Spleen (tissue), 7 donors: ENCODE measurements at regions not wholly inside any gene's neighbourhood (a gene's known extent, or its start where the extent isn't known, plus 50 kb on each side); places are given as distances from the start of the nearest gene placed in this dataset.

Experiments used
- CTCF ChIP-seq, 11 experiments: fragments of 200-600 bp in 7 of 11; fragments of 450-650 bp in 4 of 11; sonication (generic) in 4 of 11; IDR thresholded peaks in 8 of 11; conservative IDR thresholded peaks in 3 of 11; 1 replicate in 7 of 11; 2 replicates in 4 of 11; pipeline versions ENCODE4 v1.4.0 to v1.8.0; 2016 to 2021; ENCODE audit warnings: antibody characterized with exemption in 11 of 11, inconsistent platforms in 4 of 11, mild to moderate bottlenecking in 1 of 11
- POLR2A ChIP-seq, 3 donors: fragments of 450-650 bp; IDR thresholded peaks; one replicate each; pipeline ENCODE4 v1.5.1; 2017; ENCODE audit warnings: antibody characterized with exemption in 3 of 3, mild to moderate bottlenecking in 1 of 3
- POLR2AphosphoS5 ChIP-seq, 3 donors: sonication (generic); formaldehyde crosslinking; IDR thresholded peaks; one replicate each; pipeline ENCODE4 v1.5.1; 2017; ENCODE audit warnings: antibody characterized with exemption in 3 of 3
- donor health status: DM: no; HTN: no; CAD: no; lungs with moderate emphysema.
- donor health status: DM: no; HTN: no; CAD: no.
- donor health status: DM: no; HTN: no; CAD: no.

- TF ChIP-seq CTCF (IDR thresholded peaks at IDR 0.05 in 8 of 11, conservative IDR thresholded peaks at IDR 0.05 in 3 of 11) (no peak), POLR2AphosphoS5 (IDR thresholded peaks at IDR 0.05) (no peak), POLR2A (IDR thresholded peaks at IDR 0.05) (no peak)
Observed at GRCh38 chr3:72147600-72147999, 362.7 kb upstream of the PROK2 start.
